HG02610 (cell line): ENCODE measurements at regions not wholly inside any gene's neighbourhood (a gene's known extent, or its start where the extent isn't known, plus 50 kb on each side); places are given as distances from the start of the nearest gene placed in this dataset.
"Not testable (repeated sequence)": the region's sequence is repeated elsewhere in the genome, so short reads cannot be mapped to it uniquely, and the experiment has no call there.

ENCODE experiments used
- ATAC-seq: cut with Tn5 transposase; IDR thresholded peaks from one replicate; pipeline ENCODE4 v1.9.1; 2021; ENCODE audit warnings: mild to moderate bottlenecking, moderate library complexity; ENCODE audit not compliant: unreplicated experiment

DNA sequence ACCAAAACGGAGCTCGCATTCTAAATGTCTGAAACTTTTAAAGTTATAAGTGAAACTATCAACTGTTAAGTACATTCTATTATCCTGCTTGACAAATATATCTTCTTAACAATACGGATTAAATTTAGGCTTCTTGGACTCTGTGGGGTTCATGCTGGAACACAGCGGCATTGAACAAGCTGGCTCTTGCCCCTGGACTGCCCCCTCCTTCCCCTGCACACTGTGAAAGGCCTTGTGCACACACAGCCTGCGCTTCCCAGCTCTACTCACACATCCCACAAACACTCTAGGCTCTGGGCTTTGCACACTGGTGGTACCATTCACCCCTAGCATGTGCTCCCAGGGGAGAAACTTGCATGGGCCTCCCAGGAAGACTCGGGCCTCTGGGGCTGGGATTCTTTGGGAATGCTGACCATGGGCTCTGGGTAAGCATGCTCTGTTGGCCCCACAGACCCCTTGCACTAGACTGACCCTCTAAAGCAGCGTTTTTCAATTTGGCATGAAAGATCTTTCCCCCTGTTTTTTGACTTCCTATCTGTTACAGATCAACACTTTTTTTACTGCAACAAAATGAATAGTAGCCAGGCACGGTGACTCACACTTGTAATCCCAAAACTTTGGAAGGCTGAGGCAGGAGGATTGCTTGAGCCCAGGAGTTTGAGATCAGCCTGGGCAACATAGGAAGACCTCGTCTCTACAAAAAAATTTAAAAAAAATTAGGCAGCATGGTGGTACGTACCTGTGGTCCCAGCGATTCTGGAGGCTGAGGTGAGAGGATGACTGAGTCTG lies 96.2 kb upstream of the CPM start:
- no peak for ATAC-seq

DNA sequence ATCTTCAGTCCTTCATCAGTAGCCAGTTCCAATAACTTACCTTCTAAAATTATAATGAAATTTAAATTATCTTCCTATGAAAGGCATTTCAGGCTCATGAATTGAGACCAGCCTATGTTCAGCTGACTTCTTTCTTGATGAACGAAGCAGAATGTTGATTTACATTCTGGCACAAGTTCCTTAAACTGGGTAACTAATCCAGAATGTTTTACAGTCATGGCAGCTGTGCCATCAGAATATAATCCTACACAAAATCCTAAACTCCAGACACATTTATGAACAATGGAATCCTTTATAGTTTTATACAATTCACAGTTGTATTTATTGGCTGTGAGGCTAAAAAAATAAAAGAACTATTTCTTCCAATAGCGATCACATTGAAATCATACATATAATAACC lies 97.3 kb upstream of the CPM start:
- ATAC-seq: no peak

DNA sequence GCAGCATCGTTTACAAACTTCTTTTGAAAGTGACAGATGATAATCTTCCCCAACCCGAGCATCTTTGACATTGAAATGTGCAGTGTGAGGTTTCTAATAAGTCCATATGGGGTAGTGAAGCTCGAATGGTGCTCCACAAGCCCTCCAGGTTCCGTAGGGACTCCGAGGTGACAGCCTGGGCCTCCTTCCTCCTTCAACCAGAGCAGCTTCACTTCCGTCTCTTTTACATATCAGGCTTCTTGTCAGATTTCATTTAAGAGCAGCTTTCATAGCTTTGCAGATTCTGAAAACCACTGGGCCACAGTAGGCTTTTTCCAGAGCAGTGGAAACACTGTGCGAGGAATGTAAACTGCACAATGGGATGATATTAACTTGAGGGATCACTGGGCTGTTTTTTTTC lies 103.6 kb upstream of the CPM start:
- no peak for ATAC-seq

DNA sequence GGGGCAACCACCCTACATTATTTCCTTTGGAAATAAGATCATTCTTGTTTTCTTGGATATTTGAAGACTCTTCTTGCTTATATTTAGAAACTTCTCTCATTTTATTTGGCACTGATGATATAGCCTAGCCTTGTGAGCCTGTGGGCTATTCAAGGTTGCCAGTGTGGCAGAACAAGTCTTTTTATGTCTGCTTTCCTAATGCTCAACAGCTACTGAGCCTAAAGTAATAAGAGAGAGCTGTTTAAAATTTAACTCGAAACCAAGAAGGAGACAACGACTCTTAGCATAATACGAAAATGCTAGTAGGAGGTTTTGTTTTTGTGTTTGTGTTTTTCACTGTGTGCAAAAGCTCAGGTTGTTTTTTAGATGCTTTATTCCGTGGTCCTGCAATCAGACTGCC lies 104.0 kb upstream of the CPM start:
- no peak for ATAC-seq

DNA sequence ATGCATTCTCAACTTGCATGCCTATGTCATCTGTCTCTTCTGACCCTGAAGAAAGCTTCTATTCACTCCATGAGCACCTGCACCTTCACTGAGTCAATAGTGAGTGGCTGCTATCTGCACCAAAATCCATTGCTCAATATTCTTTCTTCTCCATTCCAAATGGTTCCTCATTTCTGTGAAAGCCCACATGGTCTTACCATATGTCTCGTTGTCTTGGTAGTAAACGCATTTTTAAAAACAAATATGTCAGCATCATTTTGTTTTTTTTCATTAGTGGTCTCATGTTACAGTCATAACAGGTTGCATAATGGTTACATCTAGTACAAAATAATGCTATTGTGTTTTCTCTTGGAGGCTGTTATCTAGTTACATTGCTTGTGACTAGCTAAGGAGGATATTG lies 106.9 kb upstream of the CPM start:
- ATAC-seq: no peak

DNA sequence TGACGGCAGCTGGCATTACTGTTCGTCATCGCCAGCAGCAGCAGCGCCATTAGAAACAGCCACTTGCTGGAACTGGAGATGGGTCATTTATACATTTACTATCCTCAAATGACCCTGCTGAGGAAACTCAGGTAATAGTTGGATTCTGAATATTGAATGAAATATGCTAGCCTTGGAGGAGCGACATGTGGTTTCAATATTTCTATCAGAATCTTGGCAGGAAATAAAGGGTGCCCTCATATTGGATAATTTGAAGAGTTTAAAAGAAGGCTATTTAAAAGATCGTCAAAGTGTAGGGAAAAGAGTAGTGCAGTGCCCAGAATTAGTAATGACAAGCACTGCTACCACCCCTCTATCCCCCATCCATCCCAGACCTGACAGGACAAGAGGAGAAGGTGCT lies 109.6 kb upstream of the CPM start:
- no peak for ATAC-seq

DNA sequence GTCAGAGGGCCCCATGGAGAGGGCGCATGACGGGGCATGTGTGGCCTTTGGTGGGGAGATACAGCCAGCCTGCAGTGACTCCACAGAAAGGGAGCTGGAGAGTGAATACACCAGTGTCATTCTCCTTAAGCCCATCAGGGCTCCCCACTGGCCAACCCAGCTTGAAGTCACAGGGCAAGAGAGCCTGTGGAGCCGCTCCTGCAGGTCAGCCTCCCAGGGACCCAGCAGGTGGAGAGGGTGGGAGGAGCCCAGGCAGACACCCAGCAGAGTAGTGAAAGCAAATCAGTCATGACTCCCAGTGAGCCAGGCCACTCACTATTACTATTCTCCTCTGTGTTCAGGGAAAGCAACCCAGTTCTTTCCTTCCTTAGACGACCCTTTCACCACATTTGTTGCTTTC lies 110.0 kb upstream of the CPM start:
- no peak for ATAC-seq

DNA sequence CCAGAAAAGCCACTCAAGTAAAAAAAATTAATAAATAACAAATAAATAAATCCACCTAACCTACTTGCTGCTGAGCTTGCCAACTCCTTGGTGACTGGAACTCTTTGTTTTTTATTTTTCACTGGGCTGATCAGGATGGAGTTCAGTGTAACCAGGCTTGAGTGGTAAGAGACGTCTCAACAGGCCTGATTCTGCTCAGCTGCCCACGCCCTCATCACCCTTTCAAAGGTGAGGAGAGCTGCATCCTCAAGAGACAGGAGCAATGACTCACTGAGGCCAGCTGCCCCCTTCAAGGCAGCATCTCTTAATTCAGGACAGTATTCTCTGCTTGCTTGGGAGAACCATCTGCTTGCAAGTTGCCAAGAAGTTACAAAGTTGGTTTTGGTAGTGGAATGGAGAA lies 111.9 kb upstream of the CPM start:
- no peak for ATAC-seq

DNA sequence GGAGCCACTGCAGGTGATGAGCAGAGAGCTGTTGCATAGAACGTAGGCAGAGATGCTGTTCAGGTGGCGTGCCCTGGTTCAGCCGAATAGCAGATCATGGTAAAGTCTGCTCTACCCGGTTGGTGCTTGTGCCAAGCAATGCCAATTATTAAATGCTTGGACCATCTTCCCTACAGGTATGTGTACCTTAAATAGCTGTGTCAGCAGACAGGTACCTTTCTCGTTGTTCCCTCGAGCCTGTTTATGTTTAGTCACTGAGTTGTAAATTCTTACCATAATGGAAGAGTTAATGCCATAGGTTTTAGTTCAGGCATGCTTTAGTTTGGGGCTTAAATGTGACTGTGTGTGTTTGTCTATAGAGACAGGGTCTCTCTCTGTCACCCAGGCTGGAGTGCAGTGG lies 112.5 kb upstream of the CPM start:
- no peak for ATAC-seq

DNA sequence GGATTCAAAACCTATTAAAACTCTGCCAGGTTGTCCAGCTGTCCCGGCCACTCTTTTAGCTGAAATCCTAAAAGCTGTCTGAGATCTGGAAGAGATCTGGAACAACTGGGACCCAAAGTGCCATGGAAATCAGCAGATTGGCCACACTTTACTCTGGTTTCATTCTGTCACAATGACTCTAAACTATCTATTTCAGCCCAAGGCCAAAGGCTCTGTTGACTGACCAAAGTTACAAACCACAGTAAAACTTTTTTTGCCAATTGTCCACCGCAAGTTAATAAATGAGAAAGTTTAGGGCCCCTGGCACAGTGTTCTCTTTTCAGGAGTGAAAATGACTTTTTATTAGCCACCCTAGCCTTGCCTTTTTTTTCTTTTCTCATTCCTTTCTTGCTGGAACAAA lies 113.4 kb upstream of the CPM start:
- no peak for ATAC-seq

DNA sequence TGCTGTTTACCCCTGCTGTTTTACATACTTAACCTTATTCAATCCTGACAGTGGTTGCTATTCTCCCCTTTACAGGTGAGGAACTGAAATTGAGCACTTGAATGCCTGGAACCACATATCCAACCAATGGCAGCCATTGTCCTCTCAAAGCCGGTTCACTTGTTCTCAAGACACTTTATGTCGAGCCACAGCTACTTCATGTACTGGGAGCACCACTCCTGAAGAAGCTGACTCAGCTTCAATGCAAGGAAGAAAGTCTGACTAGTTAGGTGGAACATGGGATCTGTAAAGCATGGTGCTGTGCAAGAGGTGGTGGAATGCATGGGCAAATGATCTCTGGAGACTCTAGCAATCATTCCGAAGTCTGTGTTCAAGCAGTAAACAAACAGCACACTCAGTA lies 113.9 kb upstream of the CPM start:
- ATAC-seq: no peak

DNA sequence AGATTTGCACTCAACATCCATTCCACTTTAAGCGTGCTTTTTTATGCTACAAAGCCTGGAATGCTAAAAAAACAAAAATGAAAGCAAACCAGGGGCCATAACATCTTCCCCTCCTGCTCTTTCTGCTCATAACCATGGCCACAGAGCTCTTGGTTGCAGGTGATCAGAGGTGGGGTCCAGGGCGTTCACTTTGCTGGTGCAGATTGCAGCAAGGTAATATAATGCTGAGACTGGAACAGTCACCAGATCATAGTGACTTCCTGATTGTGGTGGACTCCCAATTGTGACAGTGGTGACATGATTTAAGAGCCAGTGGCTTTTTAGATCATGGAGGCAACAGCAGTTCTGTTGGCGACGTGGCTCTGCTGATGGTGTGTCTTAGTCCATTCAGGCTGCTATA lies 115.0 kb upstream of the CPM start:
- no peak for ATAC-seq

DNA sequence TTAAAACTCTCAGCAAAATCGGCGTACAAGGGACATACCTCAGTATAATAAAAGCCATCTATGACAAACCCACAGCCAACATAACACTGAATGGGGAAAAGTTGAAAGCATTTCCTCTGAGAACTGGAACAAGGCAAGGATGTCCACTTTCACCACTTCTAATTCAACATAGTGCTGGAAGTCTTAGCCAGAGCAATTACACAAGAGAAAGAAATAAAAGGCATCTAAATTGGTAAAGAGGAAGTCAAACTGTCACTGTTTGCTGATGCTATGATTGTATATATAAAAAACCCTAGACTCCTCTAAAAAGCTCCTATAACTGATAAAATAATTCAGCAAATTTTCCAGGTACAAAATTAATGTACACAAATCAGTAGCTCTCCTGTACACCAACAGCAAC lies 116.9 kb upstream of the CPM start:
- not testable (repeated sequence) for ATAC-seq

DNA sequence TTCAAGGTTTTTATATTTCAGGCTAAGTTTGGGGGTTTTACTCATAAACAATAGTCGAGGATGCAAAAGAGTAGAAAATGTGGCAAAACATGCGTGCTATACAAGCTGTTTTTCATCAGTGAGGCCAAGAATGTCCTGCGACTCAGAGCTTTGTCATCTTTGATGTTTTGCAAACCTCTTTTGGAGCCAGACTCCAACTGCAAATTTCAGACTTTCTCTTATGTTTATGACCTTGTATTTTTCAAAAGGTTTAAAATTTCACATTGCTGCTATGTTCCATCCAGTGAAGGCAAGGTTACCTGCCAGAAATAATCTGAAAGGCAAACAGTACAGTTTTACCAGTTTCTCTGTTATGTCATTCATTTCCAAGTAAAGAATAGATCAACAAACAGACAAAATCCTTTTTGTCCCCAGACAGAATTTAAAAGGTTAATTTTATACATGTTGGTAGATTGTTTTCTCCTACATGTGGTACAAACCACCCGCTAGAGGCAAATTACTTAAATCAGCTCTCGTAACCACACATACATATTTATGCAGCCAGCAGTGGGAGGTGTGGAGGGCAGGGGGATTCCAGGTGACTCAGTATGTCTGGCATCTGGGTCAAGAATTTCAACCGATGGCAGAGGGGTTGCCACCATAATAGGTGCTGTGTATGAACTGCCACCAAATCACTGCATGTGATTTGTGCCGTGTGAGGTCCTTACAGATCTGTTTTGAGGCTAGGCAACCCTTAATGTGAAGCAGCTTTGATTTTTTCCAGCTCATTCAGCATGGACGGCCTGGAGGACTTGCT lies 119.8 kb upstream of the CPM start:
- ATAC-seq: no peak

DNA sequence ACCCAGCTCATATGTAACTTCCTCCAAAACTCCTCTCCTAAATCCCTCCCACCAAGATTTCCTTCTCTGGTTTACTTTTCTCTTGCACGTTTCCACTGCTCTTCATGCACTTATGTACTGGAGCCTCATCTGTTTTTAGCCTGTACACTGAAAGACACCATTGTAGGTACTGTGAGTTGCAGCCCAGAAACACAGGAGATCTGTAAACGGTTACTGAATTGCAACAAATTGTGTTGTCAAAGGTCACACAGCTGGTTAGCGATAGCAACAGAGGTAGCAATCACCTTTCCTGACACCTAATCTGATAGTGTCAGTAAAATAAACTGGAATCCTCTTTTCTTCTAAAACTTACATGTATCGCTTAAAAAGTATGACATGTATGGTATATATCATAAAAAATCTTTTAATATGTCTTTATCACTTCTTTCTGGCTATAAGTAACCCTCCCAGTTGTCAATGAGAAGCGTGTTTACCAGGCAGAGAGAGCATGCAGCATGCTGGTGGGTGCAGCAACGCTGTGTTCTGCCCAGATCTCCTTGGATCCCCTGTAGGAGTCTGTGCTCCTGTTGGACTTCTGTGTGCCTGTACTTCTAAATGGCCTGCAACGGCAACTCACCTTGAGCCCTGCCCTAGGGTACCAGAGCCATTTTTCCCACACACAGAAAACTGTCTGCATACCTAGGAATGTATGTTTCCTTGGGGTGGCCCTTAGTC lies 121.5 kb upstream of the CPM start:
- no peak for ATAC-seq

DNA sequence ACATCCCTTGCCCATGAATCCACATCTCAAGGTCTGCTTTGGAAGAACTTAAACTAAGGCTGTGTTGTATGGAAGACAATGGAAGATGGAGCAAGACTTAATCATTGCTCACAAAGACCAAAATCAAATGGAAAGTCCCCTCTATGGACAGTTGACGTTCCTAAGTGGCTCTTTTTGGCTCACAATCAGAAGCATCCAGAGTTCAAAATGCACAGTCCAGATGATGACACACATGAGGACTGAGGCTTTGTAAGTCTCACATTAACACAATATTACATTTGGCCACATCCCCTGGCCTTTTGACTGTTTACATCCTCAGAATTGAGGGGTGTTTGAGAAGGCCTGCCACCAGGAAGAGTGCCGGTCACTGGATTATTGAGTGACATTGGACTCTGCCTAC lies 122.3 kb upstream of the CPM start:
- no peak for ATAC-seq

DNA sequence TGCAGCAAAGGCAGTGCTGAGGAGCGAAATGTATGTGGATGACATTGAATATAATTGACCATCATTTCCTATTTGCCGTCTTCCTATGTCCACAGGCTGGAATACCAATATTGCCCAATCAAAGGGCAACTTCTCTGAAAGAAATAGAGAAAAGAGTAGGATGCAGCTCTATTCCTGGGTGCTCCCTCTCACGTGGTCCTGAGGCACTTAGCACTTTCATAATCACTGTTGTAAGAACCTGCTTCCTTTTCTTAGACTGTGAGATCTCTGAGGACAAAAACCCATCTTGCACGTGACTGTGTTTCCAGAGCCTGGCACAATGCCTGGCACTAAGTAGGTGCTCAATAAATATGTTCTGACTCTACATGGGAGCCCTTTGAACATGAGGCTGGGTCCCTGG lies 122.7 kb upstream of the CPM start:
- ATAC-seq: no peak

DNA sequence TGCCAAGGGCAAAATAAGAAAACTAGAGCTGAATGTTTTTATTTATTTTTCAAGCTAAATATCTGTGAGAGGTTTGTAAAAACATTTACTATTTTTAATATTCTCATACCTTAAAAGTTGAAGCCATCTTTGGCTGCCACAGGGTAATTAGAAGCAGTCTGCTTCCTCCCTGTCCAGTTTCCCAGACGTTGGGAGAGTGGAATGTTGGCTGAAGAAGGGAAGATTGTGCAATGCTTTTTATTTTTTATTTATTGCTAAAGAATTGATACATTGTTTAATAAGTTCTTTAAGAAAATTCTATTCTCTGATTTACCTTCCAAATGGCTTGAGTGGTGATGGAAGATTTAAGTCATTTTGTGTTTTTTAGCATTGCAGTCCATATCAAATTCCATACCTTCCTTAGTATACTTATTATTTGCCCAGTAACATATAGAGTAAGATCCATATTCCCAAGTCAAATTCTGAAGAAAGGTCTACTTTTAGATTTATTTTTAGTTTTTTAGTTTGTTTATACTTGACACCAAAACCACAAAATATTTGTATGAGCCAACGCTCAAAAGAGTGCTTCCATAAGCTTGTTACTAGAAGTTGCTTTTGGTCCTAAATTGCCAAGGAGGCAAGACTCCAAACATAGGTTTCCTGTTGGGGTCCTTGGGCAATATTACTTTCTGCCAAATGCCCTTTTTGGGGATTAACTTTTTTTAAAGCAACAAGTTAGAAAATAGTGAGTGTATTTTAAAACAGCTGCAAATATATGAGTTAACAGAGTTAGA lies 124.0 kb upstream of the CPM start:
- no peak for ATAC-seq

DNA sequence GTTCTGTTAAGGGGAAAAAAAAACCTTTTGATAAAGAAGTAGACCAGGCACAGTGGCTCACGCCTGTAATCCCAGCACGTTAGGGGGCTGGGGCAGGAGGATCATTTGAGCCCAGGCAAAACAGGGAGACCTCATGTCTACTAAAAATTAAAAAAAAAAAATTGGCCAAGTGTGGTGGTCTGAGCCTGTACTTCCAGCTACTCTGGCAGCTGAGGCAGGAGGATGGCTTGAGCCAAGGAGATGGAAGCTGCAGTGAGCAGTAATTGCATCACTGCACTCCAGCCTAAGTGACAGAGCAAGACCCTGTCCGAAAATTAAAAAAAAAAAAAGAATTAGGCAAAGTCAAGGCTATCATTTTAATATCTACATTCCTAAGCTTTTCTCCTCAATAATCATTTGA lies 124.8 kb upstream of the CPM start:
- no peak for ATAC-seq

DNA sequence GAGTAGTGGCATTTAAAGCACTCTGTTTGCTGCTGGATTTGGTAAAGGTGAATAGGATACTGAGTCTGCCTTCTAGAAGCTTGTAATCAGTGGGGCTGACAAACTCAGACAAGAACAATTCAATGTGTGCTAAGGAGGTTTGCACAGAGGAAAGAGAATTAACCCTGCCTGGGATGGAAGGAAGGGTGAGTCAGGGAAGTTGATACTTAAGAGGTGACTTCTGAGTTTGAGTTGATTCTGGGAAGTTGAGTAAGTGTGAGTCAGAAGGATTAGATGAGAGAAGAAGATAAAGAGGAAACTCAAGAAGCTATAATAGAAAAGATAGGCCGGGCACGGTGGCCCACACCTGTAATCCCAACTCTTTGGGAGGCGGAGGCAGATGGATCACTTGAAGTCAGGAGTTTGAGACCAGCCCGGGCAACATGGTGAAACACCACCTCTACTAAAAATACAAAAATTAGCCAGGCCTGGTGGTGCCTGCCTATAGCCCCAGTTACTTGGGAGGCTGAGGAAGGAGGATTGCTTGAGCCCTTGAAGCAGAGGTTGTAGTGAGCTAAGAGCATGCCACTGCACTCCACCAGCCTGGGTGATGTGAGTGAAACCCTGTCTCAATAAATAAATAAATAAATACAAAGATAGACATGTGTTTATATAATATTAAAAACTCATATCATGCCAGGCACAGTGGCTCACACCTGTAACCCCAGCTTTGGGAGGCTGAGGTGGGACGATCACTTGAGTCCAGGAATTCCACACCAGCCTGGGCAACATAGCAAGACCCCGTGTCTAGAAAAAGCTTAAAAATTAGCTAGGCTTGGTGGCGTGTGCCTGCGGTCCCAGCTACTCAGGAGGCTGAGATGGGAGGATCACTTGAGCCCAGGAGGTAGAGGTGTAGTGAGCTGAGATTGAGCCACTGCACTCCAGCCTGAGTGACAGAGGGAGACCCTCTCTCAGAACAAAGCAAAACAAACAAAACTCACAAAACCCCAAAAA lies 126.8 kb upstream of the CPM start:
- no peak for ATAC-seq
